ENCODE measurements at regions not wholly inside any gene's neighbourhood (a gene's known extent, or its start where the extent isn't known, plus 50 kb on each side); places are given as distances from the start of the nearest gene placed in this dataset.

DNA sequence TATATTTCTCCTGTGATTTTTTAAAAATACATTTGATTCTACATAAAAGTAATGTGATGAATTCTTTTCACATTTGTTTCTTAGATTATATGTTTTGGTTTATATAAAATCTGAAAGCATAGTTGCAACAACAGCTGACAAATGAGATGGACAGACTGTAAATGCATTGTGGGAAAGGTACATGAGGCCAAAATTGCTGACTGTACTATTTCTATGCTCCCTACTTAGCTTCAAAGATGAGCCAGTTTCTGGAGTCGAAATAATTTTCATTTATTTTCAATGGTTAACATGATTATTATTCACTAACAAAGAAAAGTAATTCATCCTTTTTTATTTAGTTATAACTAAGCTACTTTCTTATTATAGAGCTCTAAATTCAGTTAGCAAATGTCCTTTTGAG lies 441.3 kb upstream of the CCNG1 start:
- Histone ChIP-seq H3K4me3 (ENCODE audit: low read length) (no peak overlapping the region), H3K9me3 (ENCODE audit: control insufficient read depth, low read depth, low read length) (no peaks in the 10 kb centered on the region), H3K9ac (ENCODE audit: low read length) (no peak overlapping the region), H3K27me3 (ENCODE audit: control insufficient read depth, insufficient read depth, low read length) (no peaks in the 10 kb centered on the region), H3K27ac (ENCODE audit: low read length) (no peak overlapping the region), H3K4me1 (ENCODE audit: control insufficient read depth, low read depth, low read length) (no peaks in the 10 kb centered on the region), H3K36me3 (ENCODE audit: control insufficient read depth, low read depth, low read length) (no peaks in the 10 kb centered on the region)

- no peak overlapping the region for H3K27ac ChIP-seq (ENCODE audit: low read length)
These were observed 431.4 kb upstream of the CCNG1 start for GRCh38 chr5:163005949-163006348.

GRCh38 chr5:163022582-163023128 lies 414.7 kb upstream of the CCNG1 start:
- Histone ChIP-seq H3K36me3 (ENCODE audit: control insufficient read depth, low read depth, low read length) (no peaks in the 10 kb centered on the region), H3K9me3 (ENCODE audit: control insufficient read depth, low read depth, low read length) (no peaks in the 10 kb centered on the region), H3K9ac (ENCODE audit: low read length) (no peak overlapping the region), H3K4me1 (ENCODE audit: control insufficient read depth, low read depth, low read length) (no peaks in the 10 kb centered on the region), H3K4me3 (ENCODE audit: low read length) (no peak overlapping the region), H3K27me3 (ENCODE audit: control insufficient read depth, insufficient read depth, low read length) (no peaks in the 10 kb centered on the region), H3K27ac (ENCODE audit: low read length) (no peak overlapping the region)

More at GRCh38 chr5:163005949-163006348, 431.4 kb upstream of the CCNG1 start:
- H3K4me3 ChIP-seq (ENCODE audit: low read length) = no peak overlapping the region
- H3K36me3 ChIP-seq (ENCODE audit: control insufficient read depth, low read depth, low read length) = no peaks in the 10 kb centered on the region
- no peaks in the 10 kb centered on the region for H3K4me1 ChIP-seq (ENCODE audit: control insufficient read depth, low read depth, low read length)
- no peaks in the 10 kb centered on the region for H3K27me3 ChIP-seq (ENCODE audit: control insufficient read depth, insufficient read depth, low read length)
- H3K9me3 ChIP-seq (ENCODE audit: control insufficient read depth, low read depth, low read length) = no peaks in the 10 kb centered on the region
- H3K9ac ChIP-seq (ENCODE audit: low read length) = no peak overlapping the region

- no peaks in the 10 kb centered on the region for H3K36me3 ChIP-seq (ENCODE audit: control insufficient read depth, low read depth, low read length)
- no peaks in the 10 kb centered on the region for H3K4me1 ChIP-seq (ENCODE audit: control insufficient read depth, low read depth, low read length)
- H3K27me3 ChIP-seq (ENCODE audit: control insufficient read depth, insufficient read depth, low read length) = no peaks in the 10 kb centered on the region
- H3K9ac ChIP-seq (ENCODE audit: low read length) = no peak overlapping the region
- H3K9me3 ChIP-seq (ENCODE audit: control insufficient read depth, low read depth, low read length) = no peaks in the 10 kb centered on the region
- no peak overlapping the region for H3K27ac ChIP-seq (ENCODE audit: low read length)
- H3K4me3 ChIP-seq (ENCODE audit: low read length) = no peak overlapping the region
These were observed 413.5 kb upstream of the CCNG1 start for GRCh38 chr5:163023846-163024245.

- Histone ChIP-seq H3K27me3 (ENCODE audit: control insufficient read depth, insufficient read depth, low read length) (no peaks in the 10 kb centered on the region), H3K9ac (ENCODE audit: low read length) (no peak overlapping the region), H3K9me3 (ENCODE audit: control insufficient read depth, low read depth, low read length) (no peaks in the 10 kb centered on the region), H3K36me3 (ENCODE audit: control insufficient read depth, low read depth, low read length) (no peaks in the 10 kb centered on the region), H3K4me1 (ENCODE audit: control insufficient read depth, low read depth, low read length) (no peaks in the 10 kb centered on the region), H3K27ac (ENCODE audit: low read length) (no peak overlapping the region), H3K4me3 (ENCODE audit: low read length) (no peak overlapping the region)
These were observed 412.5 kb upstream of the CCNG1 start for GRCh38 chr5:163024936-163025335.

GRCh38 chr5:163033656-163034055 lies 403.7 kb upstream of the CCNG1 start:
- Histone ChIP-seq H3K27ac (ENCODE audit: low read length) (no peak overlapping the region), H3K4me1 (ENCODE audit: control insufficient read depth, low read depth, low read length) (no peaks in the 10 kb centered on the region), H3K9me3 (ENCODE audit: control insufficient read depth, low read depth, low read length) (no peaks in the 10 kb centered on the region)

GRCh38 chr5:163041254-163041653 lies 396.1 kb upstream of the CCNG1 start:
- H3K4me3 ChIP-seq (ENCODE audit: low read length) = no peak overlapping the region
- H3K9me3 ChIP-seq (ENCODE audit: control insufficient read depth, low read depth, low read length) = no peaks in the 10 kb centered on the region
- no peaks in the 10 kb centered on the region for H3K27me3 ChIP-seq (ENCODE audit: control insufficient read depth, insufficient read depth, low read length)
- no peak overlapping the region for H3K27ac ChIP-seq (ENCODE audit: low read length)
- no peaks in the 10 kb centered on the region for H3K36me3 ChIP-seq (ENCODE audit: control insufficient read depth, low read depth, low read length)
- no peak overlapping the region for H3K9ac ChIP-seq (ENCODE audit: low read length)
- H3K4me1 ChIP-seq (ENCODE audit: control insufficient read depth, low read depth, low read length) = no peaks in the 10 kb centered on the region

More at GRCh38 chr5:163033656-163034055, 403.7 kb upstream of the CCNG1 start:
- Histone ChIP-seq H3K4me3 (ENCODE audit: low read length) (no peak overlapping the region), H3K27me3 (ENCODE audit: control insufficient read depth, insufficient read depth, low read length) (no peaks in the 10 kb centered on the region), H3K9ac (ENCODE audit: low read length) (no peak overlapping the region), H3K36me3 (ENCODE audit: control insufficient read depth, low read depth, low read length) (no peaks in the 10 kb centered on the region)

GRCh38 chr5:163079618-163080017 lies 357.8 kb upstream of the CCNG1 start:
- Histone ChIP-seq H3K27ac (ENCODE audit: low read length) (no peak overlapping the region), H3K4me1 (ENCODE audit: control insufficient read depth, low read depth, low read length) (no peaks in the 10 kb centered on the region), H3K4me3 (ENCODE audit: low read length) (no peak overlapping the region), H3K27me3 (ENCODE audit: control insufficient read depth, insufficient read depth, low read length) (no peaks in the 10 kb centered on the region), H3K9ac (ENCODE audit: low read length) (no peak overlapping the region), H3K9me3 (ENCODE audit: control insufficient read depth, low read depth, low read length) (no peaks in the 10 kb centered on the region), H3K36me3 (ENCODE audit: control insufficient read depth, low read depth, low read length) (no peaks in the 10 kb centered on the region)

DNA sequence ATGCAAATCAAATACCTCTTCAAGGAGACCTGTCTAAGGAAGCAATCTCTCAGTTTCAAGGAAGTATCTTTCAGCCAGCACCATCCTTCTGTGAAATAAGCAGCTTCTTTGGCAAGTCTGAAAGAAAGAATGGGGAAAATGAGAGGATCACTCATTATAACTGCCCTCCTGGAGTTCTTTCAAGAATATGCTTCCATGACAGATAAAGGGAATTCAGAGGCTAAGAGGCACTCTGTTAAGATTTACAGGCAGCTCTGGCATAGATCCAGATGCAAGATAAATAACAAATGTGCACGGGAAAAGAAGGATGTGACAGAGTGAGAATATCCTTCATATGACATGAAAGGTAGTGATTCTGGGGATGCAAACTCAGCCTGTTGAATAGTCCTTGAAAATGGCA lies 348.2 kb upstream of the CCNG1 start:
- Histone ChIP-seq H3K4me1 (ENCODE audit: control insufficient read depth, low read depth, low read length) (peaks cover 10% of the 10 kb centered on the region), H3K27me3 (ENCODE audit: control insufficient read depth, insufficient read depth, low read length) (no peaks in the 10 kb centered on the region), H3K9me3 (ENCODE audit: control insufficient read depth, low read depth, low read length) (no peaks in the 10 kb centered on the region), H3K9ac (ENCODE audit: low read length) (no peak overlapping the region), H3K4me3 (ENCODE audit: low read length) (no peak overlapping the region), H3K36me3 (ENCODE audit: control insufficient read depth, low read depth, low read length) (no peaks in the 10 kb centered on the region), H3K27ac (ENCODE audit: low read length) (no peak overlapping the region)

DNA sequence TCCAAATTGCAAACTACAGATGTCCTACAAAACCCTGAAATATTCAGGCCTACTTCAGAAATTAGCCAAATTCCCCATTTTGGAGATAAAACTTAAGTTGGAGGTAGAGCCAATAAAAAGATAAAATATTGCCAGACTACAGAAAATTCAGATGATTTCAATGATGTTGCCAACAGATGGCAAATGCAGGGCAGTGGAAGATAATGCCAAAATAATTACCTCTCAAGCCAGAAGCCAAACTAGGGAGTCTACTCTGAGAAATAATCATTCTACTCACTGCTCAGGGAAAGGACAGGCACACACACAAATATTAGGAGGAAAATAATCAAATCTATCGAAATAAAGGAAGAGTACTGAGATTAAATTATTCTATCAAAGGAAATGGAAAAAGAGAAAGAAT lies 347.5 kb upstream of the CCNG1 start:
- peaks cover 10% of the 10 kb centered on the region for H3K4me1 ChIP-seq (ENCODE audit: control insufficient read depth, low read depth, low read length)
- H3K4me3 ChIP-seq (ENCODE audit: low read length) = no peak overlapping the region
- H3K9me3 ChIP-seq (ENCODE audit: control insufficient read depth, low read depth, low read length) = no peaks in the 10 kb centered on the region
- H3K27ac ChIP-seq (ENCODE audit: low read length) = no peak overlapping the region
- H3K9ac ChIP-seq (ENCODE audit: low read length) = no peak overlapping the region
- H3K27me3 ChIP-seq (ENCODE audit: control insufficient read depth, insufficient read depth, low read length) = no peaks in the 10 kb centered on the region
- H3K36me3 ChIP-seq (ENCODE audit: control insufficient read depth, low read depth, low read length) = no peaks in the 10 kb centered on the region

DNA sequence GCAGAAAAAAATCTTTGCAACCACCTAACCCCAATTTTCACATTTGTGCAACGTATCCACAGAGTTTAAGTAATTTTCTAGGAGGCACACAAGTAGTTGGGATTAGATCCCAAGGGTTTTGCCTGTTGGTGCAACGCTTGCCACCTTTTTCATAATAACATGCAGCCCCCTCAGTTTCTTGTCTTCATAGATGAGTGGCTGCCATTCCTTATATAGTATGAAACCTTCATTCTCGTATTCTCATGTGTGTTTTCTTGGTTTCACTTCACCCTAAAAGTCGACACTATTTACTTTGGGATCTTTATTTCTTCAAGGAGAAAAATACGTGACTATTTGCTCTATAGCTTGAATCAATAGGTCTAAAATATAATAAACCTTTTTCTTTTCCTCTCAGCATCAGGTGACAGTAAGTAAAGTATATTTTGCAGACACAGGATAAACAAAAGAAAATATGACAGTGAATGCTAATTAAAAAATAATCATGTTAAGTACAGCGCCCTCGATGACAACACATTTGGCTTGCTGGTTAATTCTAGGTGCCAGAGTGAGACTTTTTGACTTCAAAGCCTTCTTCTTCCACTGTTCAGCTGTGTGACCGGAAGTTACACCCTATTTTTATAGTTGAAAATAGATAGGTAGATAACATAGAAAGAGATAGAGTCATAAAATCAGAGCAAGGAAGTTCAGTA lies 342.8 kb upstream of the CCNG1 start:
- H3K36me3 ChIP-seq (ENCODE audit: control insufficient read depth, low read depth, low read length) = no peaks in the 10 kb centered on the region
- H3K9ac ChIP-seq (ENCODE audit: low read length) = no peak overlapping the region
- no peaks in the 10 kb centered on the region for H3K4me1 ChIP-seq (ENCODE audit: control insufficient read depth, low read depth, low read length)
- H3K27me3 ChIP-seq (ENCODE audit: control insufficient read depth, insufficient read depth, low read length) = no peaks in the 10 kb centered on the region
- no peak overlapping the region for H3K4me3 ChIP-seq (ENCODE audit: low read length)
- H3K9me3 ChIP-seq (ENCODE audit: control insufficient read depth, low read depth, low read length) = no peaks in the 10 kb centered on the region
- no peak overlapping the region for H3K27ac ChIP-seq (ENCODE audit: low read length)

- Histone ChIP-seq H3K36me3 (ENCODE audit: control insufficient read depth, low read depth, low read length) (no peaks in the 10 kb centered on the region), H3K27ac (ENCODE audit: low read length) (no peak overlapping the region), H3K4me3 (ENCODE audit: low read length) (no peak overlapping the region), H3K9me3 (ENCODE audit: control insufficient read depth, low read depth, low read length) (no peaks in the 10 kb centered on the region), H3K27me3 (ENCODE audit: control insufficient read depth, insufficient read depth, low read length) (no peaks in the 10 kb centered on the region), H3K9ac (ENCODE audit: low read length) (no peak overlapping the region), H3K4me1 (ENCODE audit: control insufficient read depth, low read depth, low read length) (no peaks in the 10 kb centered on the region)
These were observed 332.9 kb upstream of the CCNG1 start for GRCh38 chr5:163104464-163104863.

All from iPS-18a (cell line).